Aorta (tissue), 5 donors: ENCODE measurements at regions not wholly inside any gene's neighbourhood (a gene's known extent, or its start where the extent isn't known, plus 50 kb on each side); places are given as distances from the start of the nearest gene placed in this dataset.
A peak's percentile ranks its signal among the peaks of the same experiment; 100 is the strongest.

Experiments
- ATAC-seq: fragments of 200-7000 bp; cut with Tn5 transposase; one replicate; pipeline ENCODE4 v1.9.1; 2022; ENCODE audit warnings: moderate library complexity; ENCODE audit not compliant: low FRiP score
- DNase-seq, 2 donors: peaks; one replicate each; pipeline ENCODE4 v3.0.0-alpha.2; 2020
- H3K27ac ChIP-seq, 2 donors: one replicate each; pipeline ENCODE4 v1.5.1; 2013; ENCODE audit warnings: low read length in 2 of 2, mild to moderate bottlenecking in 2 of 2, moderate library complexity in 2 of 2, control low read depth in 1 of 2, inconsistent platforms in 1 of 2, low read depth in 1 of 2
- H3K27me3 ChIP-seq, 2 donors: one replicate each; pipeline ENCODE4 v1.6.1; 2013; ENCODE audit warnings: control low read depth in 1 of 2, low read length in 1 of 2, mild to moderate bottlenecking in 1 of 2, moderate library complexity in 1 of 2; ENCODE audit not compliant: insufficient read depth in 2 of 2, control insufficient read depth in 1 of 2
- H3K36me3 ChIP-seq, 2 donors: one replicate each; pipeline ENCODE4 v1.6.1; 2013; ENCODE audit warnings: control low read depth in 1 of 2, low read length in 1 of 2, mild to moderate bottlenecking in 1 of 2; ENCODE audit not compliant: insufficient read depth in 2 of 2, control insufficient read depth in 1 of 2
- H3K4me1 ChIP-seq, 2 donors: one replicate each; pipeline ENCODE4 v1.6.1; 2013; ENCODE audit warnings: low read length in 2 of 2, control low read depth in 1 of 2, mild to moderate bottlenecking in 1 of 2, moderate library complexity in 1 of 2; ENCODE audit not compliant: insufficient read depth in 2 of 2, control insufficient read depth in 1 of 2
- H3K4me3 ChIP-seq, 2 donors: one replicate each; pipeline ENCODE4 v1.5.1; 2013; ENCODE audit warnings: low read length in 2 of 2, control low read depth in 1 of 2, mild to moderate bottlenecking in 1 of 2
- H3K9me3 ChIP-seq: one replicate; pipeline ENCODE4 v1.6.1; 2013; ENCODE audit warnings: mild to moderate bottlenecking, low read length; ENCODE audit not compliant: control insufficient read depth
- WGBS, 2 donors: extraction: QIAGEN DNeasy Blood & Tissue Kit; methylation state at CpG; one replicate each; pipeline ENCODE4 v1.1.7; 2013; 5-methylcytosine and 5-hydroxymethylcytosine counted together
- intact Hi-C, 2 donors: fragments of 100-400 bp; cut with DNase I; formaldehyde crosslinking; loops; one replicate each; pipeline versions ENCODE4 v1.14.2 to v1.15.0; 2022
- donor health status: healthy with polysubstance abuse.
- donor health status: Bipolar disorder and iron deficiency.
- donor health status: DM: no; HTN: no; CAD: no.
- donor health status: DM: no; HTN: no; CAD: no.
- donor health status: DM: yes; HTN: yes; CAD: no.

- Histone ChIP-seq H3K27ac (no peak overlapping the region), H3K4me1 (no peaks in the 10 kb centered on the region), H3K36me3 (no peaks in the 10 kb centered on the region), H3K9me3 (no peaks in the 10 kb centered on the region), H3K4me3 (no peak overlapping the region), H3K27me3 (no peaks in the 10 kb centered on the region)
- ATAC-seq = no peak
- WGBS, 2 donors = 78 to 79% methylated on average over 15 of the region's 15 CpGs
- DNase-seq = no peak
- intact Hi-C loops = no loop called here
Measured at GRCh38 chr2:2872309-2872617, 505.4 kb downstream of the EIPR1 start.

GRCh38 chr2:2871480-2872308 lies 505.9 kb downstream of the EIPR1 start:
- intact Hi-C loops = no loop called here
- H3K9me3 ChIP-seq = no peaks in the 10 kb centered on the region
- no peaks in the 10 kb centered on the region for H3K4me1 ChIP-seq
- 89% methylated on average over 22 of the region's 22 CpGs for whole genome bisulfite sequencing, 2 donors
- H3K27me3 ChIP-seq = no peaks in the 10 kb centered on the region
- DNase-seq (no peak), ATAC-seq (no peak)
- no peak overlapping the region for H3K4me3 ChIP-seq
- H3K27ac ChIP-seq = no peak overlapping the region
- no peaks in the 10 kb centered on the region for H3K36me3 ChIP-seq

- no peak overlapping the region for H3K27ac ChIP-seq
- H3K9me3 ChIP-seq = no peaks in the 10 kb centered on the region
- no peaks in the 10 kb centered on the region for H3K4me1 ChIP-seq
- no peaks in the 10 kb centered on the region for H3K36me3 ChIP-seq
- no peak for ATAC-seq
- no peaks in the 10 kb centered on the region for H3K27me3 ChIP-seq
- intact Hi-C loops = no loop called here
- no peak overlapping the region for H3K4me3 ChIP-seq
- WGBS, 2 donors = 61 to 77% methylated on average over 5 of the region's 5 CpGs
- DNase-seq = no peak
Measured at GRCh38 chr2:2870106-2870505, 507.5 kb downstream of the EIPR1 start.

- DNase-seq (no peak), ATAC-seq (no peak)
- intact Hi-C loops = no loop called here
- Histone ChIP-seq H3K4me3 (no peak overlapping the region), H3K4me1 (no peaks in the 10 kb centered on the region), H3K36me3 (no peaks in the 10 kb centered on the region), H3K27me3 (no peaks in the 10 kb centered on the region), H3K27ac (no peak overlapping the region), H3K9me3 (no peaks in the 10 kb centered on the region)
- 58 to 69% methylated on average over 9 of the region's 9 CpGs for WGBS, 2 donors
Measured at GRCh38 chr2:2869553-2869952, 508.1 kb downstream of the EIPR1 start.

- 25 to 30% methylated on average over 9 of the region's 9 CpGs for WGBS, 2 donors
Measured at GRCh38 chr2:2868085-2868484, 509.5 kb downstream of the EIPR1 start.

GRCh38 chr2:2867397-2867979 lies 510.1 kb downstream of the EIPR1 start:
- no peaks in the 10 kb centered on the region for H3K9me3 ChIP-seq
- DNase-seq (no peak), ATAC-seq (no peak)
- WGBS, 2 donors = 64 to 68% methylated on average over 18 of the region's 18 CpGs
- H3K27me3 ChIP-seq = no peaks in the 10 kb centered on the region
- H3K27ac ChIP-seq = no peak overlapping the region
- no peak overlapping the region for H3K4me3 ChIP-seq
- H3K36me3 ChIP-seq = no peaks in the 10 kb centered on the region
- no peaks in the 10 kb centered on the region for H3K4me1 ChIP-seq
- intact Hi-C loops = no loop called here

More at GRCh38 chr2:2868085-2868484, 509.5 kb downstream of the EIPR1 start:
- intact Hi-C loops = no loop called here
- ATAC-seq (no peak), DNase-seq (no peak)
- no peak overlapping the region for H3K27ac ChIP-seq
- H3K9me3 ChIP-seq = no peaks in the 10 kb centered on the region
- no peaks in the 10 kb centered on the region for H3K36me3 ChIP-seq
- no peaks in the 10 kb centered on the region for H3K27me3 ChIP-seq
- no peak overlapping the region for H3K4me3 ChIP-seq
- H3K4me1 ChIP-seq = no peaks in the 10 kb centered on the region

GRCh38 chr2:2866459-2866858 lies 511.2 kb downstream of the EIPR1 start:
- DNase-seq (no peak), ATAC-seq (no peak)
- no peaks in the 10 kb centered on the region for H3K27me3 ChIP-seq
- no peaks in the 10 kb centered on the region for H3K36me3 ChIP-seq
- H3K27ac ChIP-seq = no peak overlapping the region
- 56 to 64% methylated on average over 14 of the region's 14 CpGs for WGBS, 2 donors
- no peak overlapping the region for H3K4me3 ChIP-seq
- H3K9me3 ChIP-seq = no peaks in the 10 kb centered on the region
- intact Hi-C loops = no loop called here
- H3K4me1 ChIP-seq = no peaks in the 10 kb centered on the region

- WGBS, 2 donors = 76 to 81% methylated on average over 5 of the region's 5 CpGs
- intact Hi-C loops = no loop called here
- H3K9me3 ChIP-seq = no peaks in the 10 kb centered on the region
- H3K27me3 ChIP-seq = no peaks in the 10 kb centered on the region
- no peaks in the 10 kb centered on the region for H3K36me3 ChIP-seq
- no peaks in the 10 kb centered on the region for H3K4me1 ChIP-seq
- no peak overlapping the region for H3K4me3 ChIP-seq
- no peak for DNase-seq
- ATAC-seq = no peak
- no peak overlapping the region for H3K27ac ChIP-seq
Measured at GRCh38 chr2:2862386-2862785, 515.2 kb downstream of the EIPR1 start.

- H3K36me3 ChIP-seq = no peaks in the 10 kb centered on the region
- H3K27me3 ChIP-seq = no peaks in the 10 kb centered on the region
- intact Hi-C loops = no loop called here
- ATAC-seq (peak; percentile 29), DNase-seq (no peak)
- WGBS, 2 donors = 85% methylated on average over 19 of the region's 19 CpGs
- H3K4me1 ChIP-seq = no peaks in the 10 kb centered on the region
- H3K27ac ChIP-seq = no peak overlapping the region
- no peak overlapping the region for H3K4me3 ChIP-seq
- no peaks in the 10 kb centered on the region for H3K9me3 ChIP-seq
Measured at GRCh38 chr2:2861666-2862240, 515.9 kb downstream of the EIPR1 start.
